ENCODE measurements at regions not wholly inside any gene's neighbourhood (a gene's known extent, or its start where the extent isn't known, plus 50 kb on each side); places are given as distances from the start of the nearest gene placed in this dataset.
"Not testable (repeated sequence)": the region's sequence is repeated elsewhere in the genome, so short reads cannot be mapped to it uniquely, and the experiment has no call there.

DNA sequence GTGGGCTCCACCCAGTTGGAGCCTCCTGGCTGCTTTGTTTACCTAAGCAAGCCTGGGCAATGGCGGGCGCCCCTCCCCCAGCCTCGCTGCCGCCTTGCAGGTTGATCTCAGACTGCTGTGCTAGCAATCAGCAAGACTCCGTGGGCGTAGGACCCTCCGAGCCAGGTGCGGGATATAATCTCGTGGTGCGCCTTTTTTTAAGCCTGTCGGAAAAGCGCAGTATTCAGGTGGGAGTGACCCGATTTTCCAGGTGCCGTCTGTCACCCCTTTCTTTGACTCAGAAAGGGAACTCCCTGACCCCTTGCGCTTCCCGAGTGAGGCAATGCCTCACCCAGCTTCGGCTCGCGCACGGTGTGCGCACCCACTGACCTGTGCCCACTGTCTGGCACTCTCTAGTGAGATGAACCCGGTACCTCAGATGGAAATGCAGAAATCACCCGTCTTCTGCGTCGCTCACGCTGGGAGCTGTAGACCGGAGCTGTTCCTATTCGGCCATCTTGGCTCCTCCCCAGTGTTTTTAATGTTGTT lies 144.9 kb upstream of the SMIM30 start:
- DNase-seq; H4K8ac ChIP-seq (ENCODE audit: low read length); H3K23ac ChIP-seq (ENCODE audit: low read length in 2 of 2); H3K4me3 ChIP-seq (ENCODE audit: insufficient read depth in 1 of 2, low read depth in 1 of 2, low read length in 2 of 2); H3K9ac ChIP-seq (ENCODE audit: low read length); H2BK5ac ChIP-seq (ENCODE audit: low read depth, low read length, poor library complexity, severe bottlenecking); H2BK120ac ChIP-seq (ENCODE audit: low read depth, low read length); H3K27me3 ChIP-seq (ENCODE audit: control insufficient read depth in 1 of 2, insufficient read depth in 1 of 2, low read length in 2 of 2); H3K18ac ChIP-seq (ENCODE audit: low read depth in 1 of 2, low read length in 2 of 2); H2BK15ac ChIP-seq (ENCODE audit: low read depth, poor library complexity, severe bottlenecking); H3K27ac ChIP-seq (ENCODE audit: low read length, poor library complexity, severe bottlenecking); H3K36me3 ChIP-seq (ENCODE audit: control insufficient read depth in 1 of 2, insufficient read depth in 2 of 2, low read depth in 1 of 2, low read length in 2 of 2); H3K14ac ChIP-seq (ENCODE audit: low read length in 2 of 2); H3K4ac ChIP-seq (ENCODE audit: low read depth in 1 of 2, low read length in 2 of 2); H3K9me3 ChIP-seq (ENCODE audit: control insufficient read depth, low read length); H2AFZ ChIP-seq (ENCODE audit: low read depth, low read length); H3K4me1 ChIP-seq (ENCODE audit: control insufficient read depth, insufficient read depth, low read depth, low read length); H3K4me2 ChIP-seq (ENCODE audit: low read length, poor library complexity, severe bottlenecking); H4K91ac ChIP-seq (ENCODE audit: low read length); H2AK5ac ChIP-seq (ENCODE audit: low read length, severe bottlenecking); H3K79me1 ChIP-seq (replicated peaks; ENCODE audit: low read length, poor library complexity, severe bottlenecking); H2BK12ac ChIP-seq (ENCODE audit: low read length in 2 of 2): not testable (repeated sequence)
- 87% methylated on average over 23 of the region's 28 CpGs for WGBS

DNA sequence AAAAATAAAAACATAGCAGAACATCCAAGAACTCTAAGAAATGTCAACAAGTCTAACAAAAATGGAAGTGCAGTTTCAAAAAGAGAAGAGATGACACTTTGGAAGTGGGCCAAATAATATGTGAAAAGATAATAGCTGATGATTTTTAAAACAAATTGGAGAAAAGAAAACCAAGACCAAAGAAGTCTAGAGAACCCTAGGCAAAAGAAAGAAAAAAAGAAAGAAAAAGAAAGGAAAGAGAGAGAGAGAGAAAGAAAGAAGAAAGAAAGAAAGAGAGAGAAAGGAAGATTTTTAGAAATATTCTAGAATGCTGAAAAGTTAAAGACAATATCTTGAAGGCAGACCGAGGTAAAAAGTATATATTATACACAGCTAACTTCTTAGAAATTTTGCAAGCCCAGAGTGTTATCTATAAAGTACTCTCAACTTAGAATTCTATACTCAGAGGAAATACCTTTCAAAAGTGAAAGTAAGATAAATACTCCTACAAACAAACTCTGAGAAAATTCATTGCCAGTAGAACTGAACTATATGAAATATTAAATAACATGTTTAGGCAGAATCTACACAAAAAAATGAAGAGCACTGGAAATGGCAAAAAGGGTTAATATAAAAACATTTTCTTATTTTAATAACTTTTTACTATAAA lies 138.7 kb upstream of the SMIM30 start:
- Histone ChIP-seq H2BK5ac (ENCODE audit: low read depth, low read length, poor library complexity, severe bottlenecking) (no peak overlapping the region), H2BK12ac (ENCODE audit: low read length in 2 of 2) (no peak overlapping the region), H2BK120ac (ENCODE audit: low read depth, low read length) (no peak overlapping the region), H4K8ac (ENCODE audit: low read length) (no peak overlapping the region), H2AK5ac (ENCODE audit: low read length, severe bottlenecking) (no peak overlapping the region), H3K4me3 (ENCODE audit: insufficient read depth in 1 of 2, low read depth in 1 of 2, low read length in 2 of 2) (no peak overlapping the region), H4K91ac (ENCODE audit: low read length) (no peak overlapping the region), H3K18ac (ENCODE audit: low read depth in 1 of 2, low read length in 2 of 2) (no peak overlapping the region), H3K9ac (ENCODE audit: low read length) (peak overlapping the region; percentile 36), H3K4me2 (ENCODE audit: low read length, poor library complexity, severe bottlenecking) (no peak overlapping the region), H3K36me3 (ENCODE audit: control insufficient read depth in 1 of 2, insufficient read depth in 2 of 2, low read depth in 1 of 2, low read length in 2 of 2) (no peaks in the 10 kb centered on the region), H3K79me1 (replicated peaks; ENCODE audit: low read length, poor library complexity, severe bottlenecking) (no peaks in the 10 kb centered on the region), H3K14ac (ENCODE audit: low read length in 2 of 2) (no peak overlapping the region), H3K9me3 (ENCODE audit: control insufficient read depth, low read length) (no peaks in the 10 kb centered on the region), H3K4me1 (ENCODE audit: control insufficient read depth, insufficient read depth, low read depth, low read length) (no peaks in the 10 kb centered on the region), H2AFZ (ENCODE audit: low read depth, low read length) (no peak overlapping the region), H3K23ac (ENCODE audit: low read length in 2 of 2) (no peak overlapping the region), H3K27ac (ENCODE audit: low read length, poor library complexity, severe bottlenecking) (no peak overlapping the region), H2BK15ac (ENCODE audit: low read depth, poor library complexity, severe bottlenecking) (no peak overlapping the region), H3K4ac (ENCODE audit: low read depth in 1 of 2, low read length in 2 of 2) (no peak overlapping the region), H3K27me3 (ENCODE audit: control insufficient read depth in 1 of 2, insufficient read depth in 1 of 2, low read length in 2 of 2) (no peaks in the 10 kb centered on the region)
- no CpG with 5 or more reads among the region's 1 CpG for WGBS
- DNase-seq, result no peak

DNA sequence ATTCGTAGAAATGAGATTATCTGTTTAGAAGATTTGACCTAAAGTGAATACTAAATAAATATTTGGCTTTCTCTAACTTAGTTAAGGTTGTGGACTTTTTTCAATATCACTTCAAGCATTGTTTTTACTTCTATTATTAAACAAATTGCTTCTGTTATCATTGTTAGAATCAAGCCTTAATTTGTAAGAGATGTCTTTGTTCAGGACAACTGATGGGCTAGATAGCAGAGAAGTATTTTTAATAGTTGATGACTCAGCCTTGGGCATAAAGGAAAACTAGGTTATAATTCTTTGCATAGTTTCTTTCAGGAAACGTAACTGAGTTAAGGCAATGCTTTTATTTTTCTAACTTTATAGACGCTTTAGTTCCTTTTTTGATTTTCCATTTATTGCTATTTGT lies 128.8 kb upstream of the SMIM30 start:
- Histone ChIP-seq H3K27me3 (ENCODE audit: control insufficient read depth in 1 of 2, insufficient read depth in 1 of 2, low read length in 2 of 2) (no peaks in the 10 kb centered on the region), H3K18ac (ENCODE audit: low read depth in 1 of 2, low read length in 2 of 2) (no peak overlapping the region), H3K4me1 (ENCODE audit: control insufficient read depth, insufficient read depth, low read depth, low read length) (no peaks in the 10 kb centered on the region), H3K27ac (ENCODE audit: low read length, poor library complexity, severe bottlenecking) (no peak overlapping the region), H3K4me2 (ENCODE audit: low read length, poor library complexity, severe bottlenecking) (no peak overlapping the region), H2BK15ac (ENCODE audit: low read depth, poor library complexity, severe bottlenecking) (no peak overlapping the region), H2BK12ac (ENCODE audit: low read length in 2 of 2) (no peak overlapping the region), H3K23ac (ENCODE audit: low read length in 2 of 2) (no peak overlapping the region), H2BK120ac (ENCODE audit: low read depth, low read length) (no peak overlapping the region), H3K9ac (ENCODE audit: low read length) (no peak overlapping the region), H2AFZ (ENCODE audit: low read depth, low read length) (no peak overlapping the region), H3K4ac (ENCODE audit: low read depth in 1 of 2, low read length in 2 of 2) (no peak overlapping the region), H2AK5ac (ENCODE audit: low read length, severe bottlenecking) (no peak overlapping the region), H3K9me3 (ENCODE audit: control insufficient read depth, low read length) (peaks cover 3% of the 10 kb centered on the region), H4K91ac (ENCODE audit: low read length) (no peak overlapping the region), H4K8ac (ENCODE audit: low read length) (no peak overlapping the region), H2BK5ac (ENCODE audit: low read depth, low read length, poor library complexity, severe bottlenecking) (no peak overlapping the region), H3K79me1 (replicated peaks; ENCODE audit: low read length, poor library complexity, severe bottlenecking) (no peaks in the 10 kb centered on the region), H3K36me3 (ENCODE audit: control insufficient read depth in 1 of 2, insufficient read depth in 2 of 2, low read depth in 1 of 2, low read length in 2 of 2) (no peaks in the 10 kb centered on the region), H3K14ac (ENCODE audit: low read length in 2 of 2) (no peak overlapping the region), H3K4me3 (ENCODE audit: insufficient read depth in 1 of 2, low read depth in 1 of 2, low read length in 2 of 2) (no peak overlapping the region)
- DNase-seq, result no peak
- WGBS, result no CpG with 5 or more reads among the region's 3 CpGs

DNA sequence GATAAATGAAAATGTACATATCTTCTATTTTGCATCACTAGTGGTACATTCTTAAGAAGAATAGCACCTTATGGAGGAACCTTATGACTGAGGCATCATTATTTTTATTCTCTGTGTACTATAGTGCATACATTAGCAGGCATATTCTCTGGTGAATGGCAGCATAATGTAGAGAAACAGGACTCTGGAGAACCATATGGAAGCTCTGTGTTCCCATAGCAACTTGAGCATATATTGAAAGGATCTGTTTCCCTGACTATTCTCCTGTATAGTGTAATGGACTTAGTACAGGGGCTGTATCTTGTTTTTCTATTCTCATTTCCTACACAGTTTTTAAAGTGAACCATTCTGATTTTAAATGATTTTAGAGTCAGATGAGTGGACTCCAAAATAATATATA lies 128.4 kb upstream of the SMIM30 start:
- no peak overlapping the region for H3K4me2 ChIP-seq (ENCODE audit: low read length, poor library complexity, severe bottlenecking)
- no peak overlapping the region for H3K18ac ChIP-seq (ENCODE audit: low read depth in 1 of 2, low read length in 2 of 2)
- no peak overlapping the region for H4K8ac ChIP-seq (ENCODE audit: low read length)
- H2BK15ac ChIP-seq (ENCODE audit: low read depth, poor library complexity, severe bottlenecking), result no peak overlapping the region
- no peak overlapping the region for H4K91ac ChIP-seq (ENCODE audit: low read length)
- no peaks in the 10 kb centered on the region for H3K79me1 ChIP-seq (replicated peaks; ENCODE audit: low read length, poor library complexity, severe bottlenecking)
- no peak overlapping the region for H3K27ac ChIP-seq (ENCODE audit: low read length, poor library complexity, severe bottlenecking)
- H2BK12ac ChIP-seq (ENCODE audit: low read length in 2 of 2), result no peak overlapping the region
- H2AFZ ChIP-seq (ENCODE audit: low read depth, low read length), result no peak overlapping the region
- H2BK120ac ChIP-seq (ENCODE audit: low read depth, low read length), result no peak overlapping the region
- no peak overlapping the region for H3K4ac ChIP-seq (ENCODE audit: low read depth in 1 of 2, low read length in 2 of 2)
- H3K4me3 ChIP-seq (ENCODE audit: insufficient read depth in 1 of 2, low read depth in 1 of 2, low read length in 2 of 2), result no peak overlapping the region
- no peak overlapping the region for H3K23ac ChIP-seq (ENCODE audit: low read length in 2 of 2)
- no peak for DNase-seq
- no peaks in the 10 kb centered on the region for H3K27me3 ChIP-seq (ENCODE audit: control insufficient read depth in 1 of 2, insufficient read depth in 1 of 2, low read length in 2 of 2)
- no peak overlapping the region for H2BK5ac ChIP-seq (ENCODE audit: low read depth, low read length, poor library complexity, severe bottlenecking)
- no peaks in the 10 kb centered on the region for H3K4me1 ChIP-seq (ENCODE audit: control insufficient read depth, insufficient read depth, low read depth, low read length)
- no peak overlapping the region for H3K14ac ChIP-seq (ENCODE audit: low read length in 2 of 2)
- H3K9ac ChIP-seq (ENCODE audit: low read length), result no peak overlapping the region
- no peaks in the 10 kb centered on the region for H3K36me3 ChIP-seq (ENCODE audit: control insufficient read depth in 1 of 2, insufficient read depth in 2 of 2, low read depth in 1 of 2, low read length in 2 of 2)
- H2AK5ac ChIP-seq (ENCODE audit: low read length, severe bottlenecking), result no peak overlapping the region
- H3K9me3 ChIP-seq (ENCODE audit: control insufficient read depth, low read length), result peaks cover 3% of the 10 kb centered on the region
